22Rv1 (cell line): ENCODE measurements at regions not wholly inside any gene's neighbourhood (a gene's known extent, or its start where the extent isn't known, plus 50 kb on each side); places are given as distances from the start of the nearest gene placed in this dataset.

Source experiments
- ZFX ChIP-seq: fragments of 450-650 bp; IDR thresholded peaks from 2 replicates; pipeline ENCODE4 v1.6.1; 2017; ENCODE audit warnings: antibody characterized with exemption, borderline replicate concordance
- TF ChIP-seq, protein P1 (sequence below): fragments of 450-650 bp; IDR thresholded peaks from 2 replicates; pipeline ENCODE4 v1.5.1; 2017; ENCODE audit warnings: mild to moderate bottlenecking

DNA sequence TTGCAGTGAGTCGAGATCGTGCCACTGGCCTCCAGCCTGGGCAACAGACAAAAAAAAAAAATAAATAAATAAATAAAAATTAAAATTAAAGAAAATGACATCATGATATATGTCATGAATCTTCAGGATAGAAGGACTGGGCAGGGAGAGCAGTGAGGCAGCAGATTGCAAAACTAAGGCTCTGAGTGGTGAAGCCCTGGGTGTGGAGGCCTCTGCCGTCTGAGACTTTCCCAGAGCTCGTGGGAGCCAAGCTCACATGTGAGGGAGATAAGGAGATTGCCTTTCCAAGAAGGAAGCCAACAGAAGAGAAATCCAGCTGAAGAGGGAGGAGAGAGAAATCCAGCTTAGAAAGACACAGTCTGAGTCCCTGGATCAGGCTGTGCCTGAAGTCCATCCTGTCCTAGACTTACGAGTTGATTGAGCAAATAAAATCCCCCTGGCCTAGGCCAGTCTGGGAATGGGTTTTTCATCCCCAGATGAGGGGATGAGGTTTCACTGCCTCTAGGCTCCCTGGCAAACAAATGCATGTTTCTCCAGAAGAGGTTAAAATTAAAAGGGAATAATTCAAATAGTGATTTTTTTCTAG lies 142.0 kb upstream of the IGSF21 start:
- TF ChIP-seq, protein P1, sequence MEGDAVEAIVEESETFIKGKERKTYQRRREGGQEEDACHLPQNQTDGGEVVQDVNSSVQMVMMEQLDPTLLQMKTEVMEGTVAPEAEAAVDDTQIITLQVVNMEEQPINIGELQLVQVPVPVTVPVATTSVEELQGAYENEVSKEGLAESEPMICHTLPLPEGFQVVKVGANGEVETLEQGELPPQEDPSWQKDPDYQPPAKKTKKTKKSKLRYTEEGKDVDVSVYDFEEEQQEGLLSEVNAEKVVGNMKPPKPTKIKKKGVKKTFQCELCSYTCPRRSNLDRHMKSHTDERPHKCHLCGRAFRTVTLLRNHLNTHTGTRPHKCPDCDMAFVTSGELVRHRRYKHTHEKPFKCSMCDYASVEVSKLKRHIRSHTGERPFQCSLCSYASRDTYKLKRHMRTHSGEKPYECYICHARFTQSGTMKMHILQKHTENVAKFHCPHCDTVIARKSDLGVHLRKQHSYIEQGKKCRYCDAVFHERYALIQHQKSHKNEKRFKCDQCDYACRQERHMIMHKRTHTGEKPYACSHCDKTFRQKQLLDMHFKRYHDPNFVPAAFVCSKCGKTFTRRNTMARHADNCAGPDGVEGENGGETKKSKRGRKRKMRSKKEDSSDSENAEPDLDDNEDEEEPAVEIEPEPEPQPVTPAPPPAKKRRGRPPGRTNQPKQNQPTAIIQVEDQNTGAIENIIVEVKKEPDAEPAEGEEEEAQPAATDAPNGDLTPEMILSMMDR, result no peak
- no peak for TF ChIP-seq ZFX
